B cell (primary cell): ENCODE measurements at regions not wholly inside any gene's neighbourhood (a gene's known extent, or its start where the extent isn't known, plus 50 kb on each side); places are given as distances from the start of the nearest gene placed in this dataset.

Source experiments
- ATAC-seq: fragments of 200-7000 bp; cut with Tn5 transposase; one replicate; pipeline ENCODE4 v1.10.0; 2021; ENCODE audit warnings: low read depth, mild to moderate bottlenecking, moderate number of reproducible peaks, moderate library complexity
- CTCF ChIA-PET: fragments of 350-600 bp; sonication (Branson Sonifier 250); formaldehyde crosslinking; loops from one replicate; lab custom pipeline; 2021; ENCODE audit warnings: antibody characterized with exemption, inconsistent platforms; lab: Charles Lee
- POLR2A ChIA-PET: fragments of 350-600 bp; sonication (Branson Sonifier 250); formaldehyde crosslinking; loops from one replicate; lab custom pipeline; 2021; ENCODE audit warnings: antibody characterized with exemption; lab: Charles Lee
- DNase-seq: peaks from one replicate; pipeline ENCODE4 v3.0.0; 2013
- H2AFZ ChIP-seq: 2 replicates; pipeline ENCODE4 v1.6.1; 2012; ENCODE audit warnings: mild to moderate bottlenecking, low read depth, low read length; ENCODE audit not compliant: insufficient read depth, poor library complexity, severe bottlenecking
- H3K27ac ChIP-seq, 2 donors: 1 replicate in 1 of 2; 2 replicates in 1 of 2; pipeline ENCODE4 v1.5.1; 2012 to 2013; ENCODE audit warnings: low read length in 2 of 2, mild to moderate bottlenecking in 2 of 2, moderate library complexity in 1 of 2
- H3K27me3 ChIP-seq, 4 experiments: fragments of 200-600 bp in 1 of 4; sonication (generic) in 1 of 4; replicated peaks in 1 of 4; 1 replicate in 2 of 4; 2 replicates in 2 of 4; pipeline versions ENCODE4 v1.6.1 to v1.7.0; 2013 to 2016; ENCODE audit warnings: low read length in 3 of 4, mild to moderate bottlenecking in 2 of 4, mixed read lengths in 1 of 4, moderate library complexity in 1 of 4; ENCODE audit not compliant: insufficient read depth in 4 of 4, control insufficient read depth in 3 of 4; ENCODE audit errors: control extremely low read depth in 1 of 4
- H3K36me3 ChIP-seq, 2 experiments: replicated peaks in 1 of 2; 1 replicate in 1 of 2; 2 replicates in 1 of 2; pipeline versions ENCODE4 v1.6.1 to v1.7.1; 2013; ENCODE audit warnings: low read length in 1 of 2; ENCODE audit not compliant: insufficient read depth in 2 of 2, control insufficient read depth in 1 of 2; ENCODE audit errors: control extremely low read depth in 1 of 2, extremely low read depth in 1 of 2
- H3K4me1 ChIP-seq, 2 donors: fragments of 200-600 bp in 1 of 2; sonication (generic) in 1 of 2; 1 replicate in 1 of 2; 2 replicates in 1 of 2; pipeline versions ENCODE4 v1.5.1 to v1.6.1; 2013 to 2017; ENCODE audit warnings: low read length in 2 of 2; ENCODE audit not compliant: control insufficient read depth in 2 of 2, insufficient read depth in 2 of 2
- H3K4me2 ChIP-seq: replicated peaks from 2 replicates; pipeline ENCODE3; 2012; ENCODE audit warnings: mild to moderate bottlenecking, low read depth, low read length; ENCODE audit not compliant: poor library complexity, severe bottlenecking
- H3K4me3 ChIP-seq, 5 experiments: fragments of 200-600 bp in 1 of 5; sonication (generic) in 1 of 5; 1 replicate in 3 of 5; 2 replicates in 2 of 5; pipeline versions ENCODE4 v1.5.1 to v1.7.0; 2011 to 2016; ENCODE audit warnings: low read length in 4 of 5, mild to moderate bottlenecking in 4 of 5, low read depth in 2 of 5, control low read depth in 1 of 5, moderate library complexity in 1 of 5; ENCODE audit not compliant: insufficient read depth in 1 of 5; ENCODE audit errors: control extremely low read depth in 1 of 5, extremely low read depth in 1 of 5
- H3K79me2 ChIP-seq: fragments of 200-600 bp; sonication (generic); one replicate; pipeline ENCODE4 v1.6.0; 2016; ENCODE audit warnings: low read length; ENCODE audit not compliant: control insufficient read depth, insufficient read depth
- H3K9ac ChIP-seq: fragments of 200-600 bp; sonication (generic); 2 replicates; pipeline ENCODE4 v1.6.1; 2017; ENCODE audit warnings: mild to moderate bottlenecking, low read length, moderate library complexity
- H3K9me3 ChIP-seq, 3 donors: one replicate each; pipeline versions ENCODE4 v1.6.1 to v1.7.1; 2013; ENCODE audit warnings: low read length in 2 of 3; ENCODE audit not compliant: control insufficient read depth in 2 of 3, insufficient read depth in 1 of 3; ENCODE audit errors: control extremely low read depth in 1 of 3
- H4K20me1 ChIP-seq: 2 replicates; pipeline ENCODE4 v1.6.0; 2012; ENCODE audit warnings: mild to moderate bottlenecking, low read length; ENCODE audit not compliant: insufficient read depth, control insufficient read depth, poor library complexity, severe bottlenecking
- H3K27ac Mint-ChIP-seq: one replicate; pipeline ENCODE4 v1.8.0; 2021; ENCODE audit warnings: mixed read lengths
- H3K27me3 Mint-ChIP-seq: one replicate; pipeline ENCODE4 v1.8.0; 2021; ENCODE audit warnings: mixed read lengths
- H3K4me1 Mint-ChIP-seq: one replicate; pipeline ENCODE4 v1.8.0; 2021; ENCODE audit warnings: mixed read lengths
- H3K4me3 Mint-ChIP-seq: one replicate; pipeline ENCODE4 v1.8.0; 2021; ENCODE audit warnings: mixed read lengths
- H3K9me3 Mint-ChIP-seq: one replicate; pipeline ENCODE4 v1.8.0; 2022; ENCODE audit warnings: mixed read lengths; ENCODE audit not compliant: insufficient read depth
- CTCF ChIP-seq: fragments of 200-600 bp; IDR thresholded peaks from one replicate; pipeline ENCODE4 v1.8.0; 2022; ENCODE audit warnings: antibody characterized with exemption, mild to moderate bottlenecking
- EZH2 ChIP-seq: IDR thresholded peaks from 2 replicates; pipeline ENCODE4 v1.6.1; 2012; ENCODE audit warnings: borderline replicate concordance, low read depth, mild to moderate bottlenecking, moderate library complexity, low read length; ENCODE audit not compliant: insufficient read depth, poor library complexity, severe bottlenecking
- WGBS: methylation state at CpG from one replicate; pipeline ENCODE4 v1.1.5; 2013; ENCODE audit warnings: missing lambda C conversion rate; ENCODE audit not compliant: insufficient coverage; 5-methylcytosine and 5-hydroxymethylcytosine counted together
- intact Hi-C: fragments of 100-400 bp; cut with micrococcal nuclease; formaldehyde crosslinking; loops from one replicate; pipeline ENCODE4 v1.10.0; 2022

DNA sequence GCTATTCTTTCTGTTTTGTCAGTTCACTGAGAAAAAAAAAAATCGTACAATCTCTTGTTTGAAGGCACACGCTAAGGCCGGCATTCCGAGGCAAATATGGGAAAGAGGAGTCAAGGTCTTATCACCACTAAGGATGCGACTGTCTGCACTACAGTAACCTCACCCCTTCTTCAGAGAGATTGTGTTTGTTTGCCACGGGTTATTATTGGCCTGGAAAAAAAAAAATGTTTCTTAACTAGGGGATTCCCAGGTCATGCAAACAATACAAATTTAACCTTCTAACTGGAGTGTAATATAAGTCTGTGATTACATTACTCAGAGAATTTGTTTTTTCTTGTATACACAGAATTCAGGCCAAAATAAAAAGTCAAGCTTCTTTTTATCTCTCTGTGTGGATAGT is 168.3 kb downstream of the TMA16 start:
- Histone ChIP-seq H3K36me3 (no peaks in the 10 kb centered on the region), H3K4me1 (peaks cover 61 to 63% of the 10 kb centered on the region in 2 donors), H3K79me2 (peaks cover 31% of the 10 kb centered on the region), H3K27me3 (no peaks in the 10 kb centered on the region), H3K4me3 (peak overlapping the region in 2 of 5 experiments; percentile 27 to 48), H2AFZ (peak overlapping the region; percentile 54), H3K9me3 (peaks cover 0 to 2% (median 0%) of the 10 kb centered on the region in 3 donors), H4K20me1 (no peaks in the 10 kb centered on the region), H3K4me2 (peak overlapping the region; percentile 69), H3K9ac (peak overlapping the region; percentile 50), H3K27ac (peak overlapping the region; percentile 93 to 94)
- ATAC-seq, result peak; percentile 56
- H3K4me1 Mint-ChIP-seq, result peaks cover 75% of the 10 kb centered on the region
- ChIA-PET POLR2A (interaction anchor here (0.6 to 2.8 kb wide), 7 partner anchors 12 to 272 kb away, joined by 3 to 39 read pairs (median 6); no protein-coding TSS in a partner anchor), CTCF (interaction anchor here (0.7 to 26.5 kb wide), 8 partner anchors 13 to 104 kb away, joined by 3 to 1334 read pairs (median 35); no protein-coding TSS in a partner anchor)
- H3K27me3 Mint-ChIP-seq, result no peaks in the 10 kb centered on the region
- intact Hi-C loops, result loop anchor here (2.0 to 5.0 kb wide), 2 partner anchors 50 to 495 kb away; partner anchors contain the start of gene NAF1
- DNase-seq, result peak; percentile 69
- peak overlapping the region; percentile 84 for H3K4me3 Mint-ChIP-seq
- peak overlapping the region; percentile 98 for H3K27ac Mint-ChIP-seq
- TF ChIP-seq EZH2 (no peak), CTCF (no peak)
- WGBS, result 60% methylated on average over 2 of the region's 6 CpGs
- H3K9me3 Mint-ChIP-seq, result no peaks in the 10 kb centered on the region
